ENCODE measurements at regions not wholly inside any gene's neighbourhood (a gene's known extent, or its start where the extent isn't known, plus 50 kb on each side); places are given as distances from the start of the nearest gene placed in this dataset.
"Not testable (repeated sequence)": the region's sequence is repeated elsewhere in the genome, so short reads cannot be mapped to it uniquely, and the experiment has no call there.

DNA sequence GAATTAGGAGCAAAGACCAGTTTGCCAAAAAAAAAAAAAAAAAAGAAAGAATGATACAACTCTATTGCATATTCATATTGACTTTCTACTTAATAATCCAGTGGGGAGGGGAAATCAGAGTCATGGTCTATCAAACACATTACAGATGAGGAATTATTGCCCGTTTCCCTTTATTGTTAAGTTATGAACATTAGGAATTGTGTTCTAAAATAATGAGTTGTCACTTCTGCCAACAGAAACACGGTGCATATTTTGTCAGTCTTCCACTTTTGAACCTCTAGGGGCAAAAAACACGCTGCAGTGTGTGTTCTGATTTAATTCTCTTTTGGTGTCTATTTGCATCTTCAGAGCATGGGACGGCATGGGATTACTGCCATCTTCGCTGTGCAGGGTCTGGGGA is 115.7 kb upstream of the RHOBTB1 start:
- no peak for DNase-seq (ENCODE audit: low read depth in 3 of 3, low spot score in 2 of 3)

DNA sequence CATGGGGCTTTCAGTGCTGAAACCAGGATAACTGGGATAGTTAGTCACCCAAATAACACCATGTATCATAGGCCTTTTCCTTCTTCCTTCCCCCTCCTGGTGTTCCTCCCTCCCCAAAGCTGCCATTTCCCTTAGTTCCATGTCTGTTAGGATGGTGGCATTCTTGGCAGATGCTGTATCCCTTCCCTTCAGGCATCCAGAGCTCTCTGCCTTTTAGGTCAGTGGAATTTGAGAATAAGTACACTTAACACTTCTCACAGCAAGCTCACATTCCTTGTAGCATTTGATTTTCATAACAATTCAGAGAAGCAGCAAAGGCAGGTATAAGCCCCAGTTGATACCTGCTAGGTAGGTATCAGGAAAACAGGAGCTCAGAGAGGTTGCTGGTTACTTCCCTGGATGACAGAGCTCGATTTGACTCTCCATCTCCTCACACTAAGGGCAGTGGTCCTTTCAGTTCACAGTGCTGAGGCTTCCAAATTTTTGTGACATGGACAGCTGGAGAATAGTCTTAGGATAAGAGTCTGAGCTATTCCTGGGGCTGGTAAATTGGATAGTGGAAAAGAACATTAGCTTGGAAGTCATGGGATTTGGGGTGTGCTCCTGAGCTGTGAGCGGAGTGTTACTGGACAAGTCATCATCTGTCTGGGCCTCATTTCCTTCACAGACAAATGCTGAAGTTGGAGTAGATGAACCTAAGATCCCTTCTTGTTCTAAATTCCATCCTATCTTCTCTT is 108.7 kb upstream of the RHOBTB1 start:
- DNase-seq (ENCODE audit: low read depth in 3 of 3, low spot score in 2 of 3) = no peak

DNA sequence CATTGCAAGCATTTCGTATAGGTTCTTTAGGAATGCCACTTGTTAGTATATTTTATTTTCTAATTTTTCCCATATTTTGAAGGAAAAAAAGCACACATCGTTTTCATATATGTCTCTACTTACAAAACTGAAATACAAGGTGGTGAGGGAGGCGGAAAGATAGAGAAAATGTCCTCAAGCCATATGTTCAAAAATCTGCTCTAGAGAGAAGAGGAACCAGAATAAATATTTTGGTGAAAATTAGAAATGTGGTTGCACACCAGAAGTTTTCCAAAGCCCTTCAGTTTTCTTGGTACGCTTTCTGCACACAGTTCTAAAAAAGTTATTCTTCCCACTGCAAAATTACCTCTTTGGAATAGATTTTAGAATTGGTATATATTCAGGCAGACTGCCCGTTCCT is 107.4 kb upstream of the RHOBTB1 start:
- DNase-seq (ENCODE audit: low read depth in 3 of 3, low spot score in 2 of 3) = no peak

DNA sequence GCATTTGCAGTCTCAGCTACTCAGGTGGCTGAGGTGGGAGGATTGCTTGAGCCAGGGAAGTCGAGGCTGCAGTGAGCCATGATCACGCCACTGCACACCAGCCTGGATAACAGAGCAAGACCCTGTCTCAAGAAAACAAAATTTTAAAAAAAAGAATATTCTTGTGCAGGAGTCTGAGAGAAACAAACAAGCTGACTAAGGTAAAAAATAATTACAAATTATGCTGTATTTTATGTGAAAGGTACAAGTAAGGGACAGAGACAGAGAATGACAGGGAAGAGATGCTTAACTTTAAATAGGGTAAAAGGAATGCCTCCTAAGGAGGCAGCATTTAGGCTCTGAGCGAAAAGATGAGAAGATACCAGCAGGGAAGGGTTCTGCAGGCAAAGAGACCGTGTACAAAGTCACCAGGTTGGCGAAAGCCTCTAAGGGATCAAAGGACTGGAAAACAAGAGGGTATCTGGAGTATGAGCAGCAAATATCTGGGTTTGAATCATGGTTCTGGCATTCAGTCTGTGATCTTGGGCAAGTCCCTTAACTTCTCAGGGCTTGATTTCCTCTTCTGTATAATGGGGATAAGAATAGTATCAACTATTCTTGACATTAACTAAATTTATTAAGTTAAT is 106.2 kb upstream of the RHOBTB1 start:
- no peak for DNase-seq (ENCODE audit: low read depth in 3 of 3, low spot score in 2 of 3)

DNA sequence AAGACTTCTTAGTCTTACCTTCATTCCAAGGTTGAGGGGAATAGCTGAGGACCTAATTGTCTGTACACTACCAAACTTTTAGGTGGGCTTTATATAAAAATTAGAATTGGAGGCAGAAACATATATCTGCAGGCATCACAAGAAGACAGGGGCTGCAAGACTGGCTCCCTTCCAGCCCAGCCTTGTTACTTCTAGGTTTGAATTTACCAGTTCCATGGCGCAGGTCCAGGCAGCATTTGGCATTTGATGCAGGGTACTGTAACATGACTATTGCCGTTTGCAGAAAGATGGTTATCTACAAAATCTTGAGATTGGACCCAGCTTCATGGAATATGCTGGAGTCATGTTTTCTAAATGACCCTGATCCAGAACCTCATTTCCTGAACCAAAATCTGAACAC is 105.4 kb upstream of the RHOBTB1 start:
- DNase-seq (ENCODE audit: low read depth in 3 of 3, low spot score in 2 of 3) = no peak

DNA sequence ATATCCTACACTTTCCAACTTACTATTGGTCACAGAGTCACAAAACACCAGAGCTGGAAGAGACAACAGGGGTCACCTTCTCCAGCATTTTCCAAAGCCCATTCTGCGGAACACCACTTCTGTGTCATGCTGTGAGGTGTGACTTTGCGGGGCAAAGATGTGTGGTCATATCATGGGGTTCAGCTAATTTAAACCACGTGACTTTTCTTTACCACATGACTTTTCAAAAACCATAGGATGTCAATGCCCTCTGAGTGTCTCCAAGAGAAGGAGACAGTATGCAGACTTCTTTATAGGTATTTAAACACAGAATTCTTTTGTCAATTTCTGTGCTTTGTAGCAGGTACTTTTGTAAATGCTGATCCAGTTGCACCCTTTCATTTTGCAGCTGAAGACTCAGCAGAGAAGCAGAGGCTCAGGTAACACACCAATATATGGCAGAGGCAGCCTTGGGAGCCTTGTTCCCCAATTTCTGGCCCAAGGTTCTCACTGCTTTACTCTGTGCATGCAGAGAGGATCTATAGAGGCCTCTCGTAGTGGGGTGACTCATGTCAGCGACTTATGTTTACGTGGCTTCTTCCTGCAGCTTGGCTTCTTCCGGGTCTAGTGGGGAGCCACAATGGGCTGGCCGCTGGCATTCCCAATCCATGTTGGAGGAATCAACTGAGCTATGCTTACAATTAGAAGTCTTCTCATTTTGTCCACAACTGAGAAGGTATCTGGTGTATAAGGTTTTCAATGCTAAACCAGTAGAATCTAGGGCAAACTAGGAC is 104.0 kb upstream of the RHOBTB1 start:
- no peak for DNase-seq (ENCODE audit: low read depth in 3 of 3, low spot score in 2 of 3)

DNA sequence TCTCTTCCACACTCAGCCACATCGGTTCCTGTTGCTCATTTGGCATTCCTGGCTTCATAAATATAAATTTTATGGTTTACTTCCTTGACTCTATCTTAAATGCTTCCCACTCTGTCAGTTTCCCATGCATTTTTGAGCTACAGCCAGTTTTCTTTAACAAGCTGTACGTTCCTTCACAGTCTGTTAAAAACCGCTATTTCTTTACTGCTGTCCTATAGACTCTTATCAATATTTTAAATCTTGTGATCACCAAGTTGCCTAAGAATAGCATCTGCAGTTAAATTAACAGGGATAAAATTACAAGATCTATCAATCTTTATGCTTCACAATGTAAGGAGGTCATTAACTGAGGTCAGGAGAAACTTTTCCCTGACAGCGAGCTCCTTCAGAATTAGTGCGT is 103.1 kb upstream of the RHOBTB1 start:
- DNase-seq (ENCODE audit: low read depth in 3 of 3, low spot score in 2 of 3) = peak in 2 of 3 donors; percentile 41 to 45

DNA sequence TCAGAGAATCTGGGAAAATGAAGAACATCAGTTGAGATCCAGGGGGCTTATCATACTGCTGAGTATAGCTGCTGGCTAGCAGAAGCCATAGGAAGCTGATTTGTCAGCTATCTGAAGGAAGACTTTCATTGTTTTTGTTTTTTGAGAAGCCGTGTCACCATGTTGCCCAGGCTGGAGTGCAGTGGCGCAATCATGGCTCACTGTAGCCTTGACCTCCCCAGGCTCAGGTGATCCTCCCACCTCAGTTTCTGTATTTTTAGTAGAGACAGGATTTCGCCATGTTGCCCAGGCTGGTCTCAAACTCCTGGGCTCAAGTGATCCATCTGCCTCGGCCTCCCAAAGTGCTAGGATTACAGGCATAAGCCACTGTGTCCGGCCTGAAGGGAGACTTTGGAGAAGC is 101.5 kb upstream of the RHOBTB1 start:
- DNase-seq (ENCODE audit: low read depth in 3 of 3, low spot score in 2 of 3) = not testable (repeated sequence)

DNA sequence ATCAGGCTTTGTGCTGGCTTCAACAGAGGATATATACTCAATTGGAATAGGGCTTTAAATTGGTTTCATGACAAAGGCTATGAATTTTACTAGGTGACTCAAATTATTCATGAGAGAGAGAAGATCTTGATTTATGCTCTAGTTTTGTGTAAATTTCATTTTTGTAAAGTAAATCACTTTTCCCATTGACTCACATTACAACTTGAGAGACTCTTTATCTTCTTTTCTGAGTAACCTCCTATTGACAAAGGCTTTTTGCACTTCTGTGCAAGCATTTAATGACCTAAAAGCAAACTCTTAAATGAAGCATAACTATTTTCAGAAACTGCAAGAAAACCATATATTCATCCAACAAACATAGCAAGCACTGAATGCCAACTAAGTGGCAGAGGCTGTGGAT is 98.5 kb upstream of the RHOBTB1 start:
- DNase-seq (ENCODE audit: low read depth in 3 of 3, low spot score in 2 of 3) = no peak

DNA sequence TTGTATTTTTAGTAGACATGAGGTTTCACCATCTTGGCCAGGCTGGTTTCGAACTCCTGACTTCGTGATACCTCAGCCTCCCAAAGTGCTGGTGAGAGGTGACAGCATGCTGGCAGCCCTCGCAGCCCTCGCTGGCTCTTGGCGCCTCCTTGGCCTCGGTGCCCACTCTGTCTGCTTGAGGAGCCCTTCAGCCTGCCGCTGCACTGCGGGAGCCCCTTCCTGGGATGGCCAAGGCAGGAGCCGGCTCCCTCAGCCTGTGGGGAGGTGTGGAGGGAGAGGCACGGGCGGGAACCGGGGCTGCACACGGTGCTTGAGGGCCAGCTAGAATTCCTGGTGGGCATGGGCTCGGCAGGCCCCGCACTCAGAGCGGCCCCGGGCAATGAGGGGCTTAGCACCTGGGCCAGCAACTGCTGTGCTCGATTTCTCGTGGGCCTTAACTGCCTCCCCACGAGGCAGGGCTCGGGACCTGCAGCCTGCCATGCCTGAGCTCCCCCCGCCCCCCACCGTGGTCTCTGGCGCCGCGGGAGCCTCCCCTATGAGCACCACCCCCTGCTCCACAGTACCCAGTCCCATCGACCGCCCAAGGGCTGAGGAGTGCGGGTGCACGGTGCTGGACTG is 96.5 kb upstream of the RHOBTB1 start:
- no peak for DNase-seq (ENCODE audit: low read depth in 3 of 3, low spot score in 2 of 3)

DNA sequence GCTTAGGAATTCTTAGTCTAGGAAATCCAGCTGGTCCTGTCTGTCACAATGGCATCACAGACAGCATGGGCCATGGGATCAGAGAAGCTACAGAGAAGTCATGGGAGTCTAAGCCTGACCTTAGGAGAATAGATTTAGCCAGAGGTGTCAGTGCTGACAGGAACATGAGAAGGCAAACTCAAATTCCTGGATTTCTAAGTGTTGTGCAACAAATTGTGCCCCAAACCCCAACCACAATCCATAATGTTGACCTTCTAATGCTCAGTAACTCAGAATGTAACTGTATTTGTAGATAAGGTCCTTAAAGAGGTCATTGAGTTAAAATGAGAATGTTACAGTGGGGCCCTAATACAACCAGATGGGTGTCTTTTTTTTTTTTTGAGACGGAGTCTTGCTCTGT is 95.9 kb upstream of the RHOBTB1 start:
- DNase-seq (ENCODE audit: low read depth in 3 of 3, low spot score in 2 of 3) = no peak

DNA sequence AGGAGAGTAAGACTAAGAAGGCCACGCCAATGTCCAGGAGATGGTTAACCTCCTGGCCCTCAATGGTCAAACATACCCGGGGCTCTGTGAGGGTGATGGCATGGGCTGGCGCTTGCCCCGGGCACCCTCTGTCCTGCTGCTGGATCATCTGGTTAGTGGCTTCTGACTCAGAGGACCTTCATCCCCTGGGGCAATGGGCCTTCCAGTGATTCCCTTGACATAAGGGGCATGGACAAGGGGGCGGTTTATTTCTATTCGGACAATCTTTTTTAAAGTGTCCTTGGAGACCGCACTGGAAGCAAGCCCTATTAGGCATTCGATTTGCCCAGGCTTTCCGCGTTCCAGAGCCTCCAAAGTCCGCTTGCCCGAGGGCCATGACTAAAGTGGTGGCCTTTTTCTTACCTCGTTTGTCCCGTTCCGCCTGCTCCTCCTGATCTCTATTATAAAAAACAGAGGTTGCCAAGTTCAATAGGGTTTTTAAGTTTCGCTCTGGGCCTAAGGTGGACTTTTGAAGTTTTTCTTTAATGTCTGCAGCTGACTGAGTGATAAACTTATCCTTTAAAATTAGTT is 93.4 kb upstream of the RHOBTB1 start:
- not testable (repeated sequence) for DNase-seq (ENCODE audit: low read depth in 3 of 3, low spot score in 2 of 3)

DNA sequence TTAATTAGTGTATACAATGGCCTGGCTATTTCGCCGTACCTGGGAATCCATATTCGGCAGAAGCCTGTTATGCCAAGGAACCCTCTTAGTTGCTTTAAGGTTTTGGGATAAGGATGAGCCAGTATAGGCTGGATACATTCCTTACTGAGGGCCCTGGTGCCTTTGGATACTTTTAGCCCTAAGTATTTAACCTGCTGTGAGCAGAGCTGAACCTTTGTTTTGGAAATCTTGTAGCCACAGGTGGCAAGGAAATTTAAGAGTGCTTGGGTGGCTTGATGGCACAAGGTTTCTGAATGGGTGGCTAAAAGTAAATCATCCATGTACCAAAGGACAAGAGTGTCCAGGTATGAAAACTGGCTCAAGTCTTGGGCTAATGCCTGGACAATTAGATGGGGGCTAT is 92.2 kb upstream of the RHOBTB1 start:
- DNase-seq (ENCODE audit: low read depth in 3 of 3, low spot score in 2 of 3) = not testable (repeated sequence)

DNA sequence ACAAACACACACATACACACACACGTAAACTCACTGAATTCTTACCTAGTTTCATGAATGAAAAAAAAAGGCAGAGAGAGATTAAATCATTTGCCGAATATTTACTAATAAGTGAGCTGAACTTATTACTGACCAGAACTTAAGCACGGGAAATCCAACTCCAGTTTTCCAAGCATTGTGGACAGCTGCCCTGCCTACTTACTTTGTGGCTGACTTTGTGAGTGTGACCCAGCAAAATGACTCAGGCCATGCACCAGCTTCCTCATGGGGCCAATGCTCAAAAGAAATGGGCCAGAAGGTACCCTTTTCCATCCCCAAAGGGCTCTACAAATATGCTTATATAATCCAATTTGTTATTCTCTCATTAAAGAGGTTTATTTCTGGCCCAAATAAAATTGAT is 87.4 kb upstream of the RHOBTB1 start:
- no peak for DNase-seq (ENCODE audit: low read depth in 3 of 3, low spot score in 2 of 3)

DNA sequence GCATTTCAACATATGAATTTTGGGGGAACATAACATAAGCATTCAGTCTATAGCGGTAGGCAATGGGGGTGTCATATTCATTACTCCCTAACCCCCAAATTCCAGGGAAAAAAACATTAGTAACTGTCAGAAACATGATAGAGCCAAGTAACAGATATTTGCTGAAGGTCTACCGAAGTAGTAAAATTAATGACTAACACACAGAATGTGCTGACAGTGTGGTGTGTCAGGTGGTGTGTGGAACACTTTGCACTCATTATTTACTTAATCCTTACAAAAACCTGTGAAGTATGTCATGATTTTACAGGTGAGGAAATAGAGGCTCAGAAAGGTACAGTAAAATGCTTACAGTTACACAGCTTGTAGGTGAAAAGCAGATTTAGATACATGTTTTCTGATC is 85.4 kb upstream of the RHOBTB1 start:
- no peak for DNase-seq (ENCODE audit: low read depth in 3 of 3, low spot score in 2 of 3)

DNA sequence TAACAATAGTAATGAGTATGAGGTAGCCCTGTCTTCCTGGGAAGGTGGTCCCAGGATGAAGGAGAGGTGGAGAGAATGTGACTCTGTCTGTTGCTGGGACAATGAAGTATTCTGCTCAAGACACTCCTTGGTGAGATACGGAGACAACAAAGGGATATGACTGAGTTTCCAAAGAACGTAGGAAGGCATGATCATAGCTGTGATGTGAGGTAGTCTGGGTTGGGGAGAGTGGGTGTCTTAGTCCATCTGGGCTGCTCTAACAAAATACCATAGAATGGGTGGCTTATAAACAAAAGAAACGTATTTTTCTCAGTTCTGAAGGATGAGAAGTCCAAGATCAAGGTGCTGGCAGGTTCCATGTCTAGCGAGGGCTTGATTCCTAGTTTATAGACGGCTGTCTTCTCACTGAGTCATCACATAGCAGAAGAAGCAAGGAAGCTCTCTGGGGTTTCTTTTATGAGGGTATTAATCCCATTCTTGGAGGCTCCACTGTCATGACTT is 84.9 kb upstream of the RHOBTB1 start:
- no peak for DNase-seq (ENCODE audit: low read depth in 3 of 3, low spot score in 2 of 3)

DNA sequence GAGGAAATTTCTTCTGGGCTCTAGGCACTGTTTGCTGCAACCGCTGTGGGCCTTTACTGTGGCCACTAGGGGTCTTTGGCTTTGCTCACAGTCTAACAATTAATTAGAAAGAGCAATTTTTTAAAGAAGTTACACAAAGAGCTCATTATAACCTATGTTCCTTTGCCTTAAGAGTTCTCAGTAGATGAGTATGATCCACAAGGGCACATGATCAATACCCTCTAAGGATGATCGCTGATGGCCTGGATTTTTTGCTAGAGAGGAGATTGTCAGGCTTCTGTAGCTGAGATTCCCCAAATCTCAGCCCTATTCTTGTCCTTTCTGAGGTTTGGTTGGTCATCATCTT is 80.8 kb upstream of the RHOBTB1 start:
- no peak for DNase-seq (ENCODE audit: low read depth in 3 of 3, low spot score in 2 of 3)

DNA sequence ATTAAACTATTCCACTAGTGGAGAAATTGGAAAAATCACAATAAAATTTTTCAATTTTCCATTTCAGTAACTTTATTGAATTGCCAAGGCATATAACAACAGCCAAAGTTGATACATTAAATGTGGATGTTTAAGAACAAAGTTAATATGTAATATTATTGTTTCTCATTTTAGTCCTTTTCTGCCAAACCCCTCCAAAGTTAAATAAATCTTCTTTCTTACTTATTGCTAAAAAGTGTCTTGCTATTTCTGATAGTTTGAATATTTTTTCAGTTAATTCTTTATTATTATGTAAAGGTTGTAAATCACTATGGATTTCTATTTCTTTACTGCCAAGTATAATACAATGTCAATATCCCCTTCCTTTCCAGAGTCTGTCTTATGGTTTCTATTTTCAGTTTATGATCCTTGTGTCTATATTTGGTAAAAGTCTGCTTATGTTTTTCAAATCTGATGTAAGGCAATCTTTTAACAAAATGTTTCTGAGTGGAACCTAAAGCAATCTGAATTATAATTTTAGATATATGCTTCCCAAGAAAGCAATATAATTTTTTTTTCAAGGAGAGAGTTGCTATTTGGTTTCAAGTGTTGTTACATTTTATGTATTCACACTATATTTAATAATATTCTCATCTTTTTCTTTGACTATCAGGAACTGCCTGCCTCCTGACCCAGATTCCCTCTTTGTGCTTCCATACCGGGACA is 80.3 kb upstream of the RHOBTB1 start:
- DNase-seq (ENCODE audit: low read depth in 3 of 3, low spot score in 2 of 3) = no peak

DNA sequence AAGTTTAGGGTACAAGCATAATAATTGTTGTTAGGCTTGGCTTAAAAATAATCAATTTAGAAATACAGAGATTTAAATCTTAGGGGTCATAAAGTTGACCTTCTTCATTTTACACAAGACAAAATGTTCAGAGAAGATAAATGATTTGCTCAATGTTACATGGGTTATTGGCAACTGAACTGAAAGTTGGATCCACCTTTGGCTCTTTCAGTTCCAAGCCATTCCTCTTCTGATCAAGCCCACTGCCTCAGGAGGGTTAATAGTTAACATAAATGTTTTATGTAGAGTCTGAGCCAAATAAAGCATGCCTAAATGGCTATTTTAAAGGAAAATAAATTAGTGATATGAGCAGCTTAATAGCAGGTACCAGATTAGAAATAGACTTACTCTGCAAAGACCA is 79.1 kb upstream of the RHOBTB1 start:
- no peak for DNase-seq (ENCODE audit: low read depth in 3 of 3, low spot score in 2 of 3)

DNA sequence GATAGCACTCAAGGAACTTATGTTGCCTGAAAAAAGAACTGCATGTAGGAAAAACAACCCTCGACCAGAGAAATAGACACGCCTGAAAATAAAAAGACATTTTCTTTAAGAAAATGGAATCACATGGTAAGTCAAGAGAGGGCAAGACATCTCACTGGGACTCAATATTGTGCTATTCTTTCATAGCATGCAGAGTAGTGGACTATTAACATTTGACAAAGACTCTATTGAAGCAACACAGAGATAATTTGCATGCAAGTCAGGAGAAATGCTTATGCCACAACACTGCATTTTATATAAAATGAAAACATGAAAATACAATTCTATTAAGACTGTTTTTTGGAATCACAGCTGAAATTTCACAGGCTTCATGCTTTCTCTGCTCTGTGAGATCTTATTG is 77.9 kb upstream of the RHOBTB1 start:
- DNase-seq (ENCODE audit: low read depth in 3 of 3, low spot score in 2 of 3) = no peak
